IMR-90 (cell line): ENCODE measurements at regions not wholly inside any gene's neighbourhood (a gene's known extent, or its start where the extent isn't known, plus 50 kb on each side); places are given as distances from the start of the nearest gene placed in this dataset.

Source experiments
- ATAC-seq: fragments of 200-7000 bp; cut with Tn5 transposase; 2 replicates; pipeline ENCODE4 v1.9.1; 2020; ENCODE audit warnings: low read depth, mild to moderate bottlenecking, moderate library complexity
- BruUV-seq: library from RNA; stranded (reverse); fragments of 400-500 nt; replicated peaks from 2 replicates; lab custom pipeline; 2021; lab: Mats Ljungman, UMichigan
- CTCF ChIA-PET: fragments of 300-600 bp; formaldehyde crosslinking; extraction: SDS; loops from one replicate; lab custom pipeline; 2021; ENCODE audit warnings: antibody characterized with exemption; lab: Yijun Ruan, JAX
- POLR2A ChIA-PET: fragments of 300-600 bp; sonication (Branson Sonifier 250); formaldehyde crosslinking; loops from one replicate; lab custom pipeline; 2022; ENCODE audit warnings: antibody characterized with exemption; ENCODE audit not compliant: unreplicated experiment; lab: Charles Lee
- DNase-seq: peaks from one replicate; pipeline ENCODE4 v3.0.0; 2013
- H2AFZ ChIP-seq: replicated peaks from 2 replicates; pipeline ENCODE3; 2013; ENCODE audit warnings: low read length, mild to moderate bottlenecking; ENCODE audit not compliant: poor library complexity
- H2AK5ac ChIP-seq: 2 replicates; pipeline ENCODE4 v1.6.1; 2013; ENCODE audit warnings: low read depth, low read length, inconsistent platforms
- H2AK9ac ChIP-seq: replicated peaks from 2 replicates; pipeline ENCODE3; 2013; ENCODE audit warnings: mild to moderate bottlenecking, low read depth, low read length, moderate library complexity; ENCODE audit not compliant: poor library complexity
- H2BK120ac ChIP-seq: 2 replicates; pipeline ENCODE4 v1.6.1; 2013; ENCODE audit warnings: low read depth, low read length, inconsistent platforms
- H2BK15ac ChIP-seq: 3 replicates; pipeline ENCODE4 v1.6.1; 2013; ENCODE audit warnings: low read depth, low read length, inconsistent platforms
- H2BK20ac ChIP-seq: 2 replicates; pipeline ENCODE4 v1.6.1; 2013; ENCODE audit warnings: low read depth, mild to moderate bottlenecking, inconsistent platforms, low read length, moderate library complexity
- H2BK5ac ChIP-seq: 2 replicates; pipeline ENCODE4 v1.6.1; 2013; ENCODE audit warnings: mild to moderate bottlenecking, low read depth, low read length, inconsistent platforms; ENCODE audit not compliant: poor library complexity, severe bottlenecking
- H3K14ac ChIP-seq: replicated peaks from 2 replicates; pipeline ENCODE4 v1.6.1; 2013; ENCODE audit warnings: low read depth, low read length, inconsistent platforms
- H3K18ac ChIP-seq: 2 replicates; pipeline ENCODE4 v1.6.1; 2013; ENCODE audit warnings: low read depth, low read length, control low read depth
- H3K23ac ChIP-seq: 2 replicates; pipeline ENCODE4 v1.6.1; 2013; ENCODE audit warnings: low read depth, low read length, inconsistent platforms
- H3K27ac ChIP-seq: 2 replicates; pipeline ENCODE4 v1.5.1; 2013; ENCODE audit warnings: mild to moderate bottlenecking, control low read depth, low read length; ENCODE audit not compliant: insufficient read depth
- H3K27me3 ChIP-seq: 2 replicates; pipeline ENCODE4 v1.6.1; 2013; ENCODE audit warnings: low read length; ENCODE audit not compliant: control insufficient read depth, insufficient read depth
- H3K36me3 ChIP-seq: 2 replicates; pipeline ENCODE4 v1.6.1; 2013; ENCODE audit warnings: low read length, mixed read lengths; ENCODE audit not compliant: control insufficient read depth, insufficient read depth
- H3K4ac ChIP-seq: 2 replicates; pipeline ENCODE4 v1.6.1; 2013; ENCODE audit warnings: low read depth, low read length, inconsistent platforms
- H3K4me1 ChIP-seq: 2 replicates; pipeline ENCODE4 v1.6.1; 2013; ENCODE audit warnings: low read length, mixed read lengths; ENCODE audit not compliant: control insufficient read depth, insufficient read depth
- H3K4me2 ChIP-seq: 2 replicates; pipeline ENCODE4 v1.6.1; 2013; ENCODE audit warnings: low read depth, mild to moderate bottlenecking, control low read depth, low read length, moderate library complexity
- H3K4me3 ChIP-seq: 2 replicates; pipeline ENCODE4 v1.5.1; 2013; ENCODE audit warnings: low read depth, mild to moderate bottlenecking, control low read depth, low read length, moderate library complexity; ENCODE audit not compliant: insufficient read depth
- H3K56ac ChIP-seq: 2 replicates; pipeline ENCODE4 v1.6.1; 2013; ENCODE audit warnings: low read length, inconsistent platforms; ENCODE audit not compliant: insufficient read depth; ENCODE audit errors: extremely low read depth
- H3K79me1 ChIP-seq, 2 experiments: 2 replicates each; pipeline ENCODE4 v1.6.1; 2013; ENCODE audit warnings: low read length in 2 of 2, inconsistent platforms in 1 of 2, low read depth in 1 of 2
- H3K9ac ChIP-seq: 2 replicates; pipeline ENCODE4 v1.6.1; 2013; ENCODE audit warnings: low read depth, low read length, control low read depth
- H3K9me1 ChIP-seq: 2 replicates; pipeline ENCODE4 v1.6.1; 2013; ENCODE audit warnings: low read length, inconsistent platforms; ENCODE audit not compliant: insufficient read depth
- H3K9me3 ChIP-seq: 2 replicates; pipeline ENCODE4 v1.6.1; 2013; ENCODE audit warnings: low read length; ENCODE audit not compliant: control insufficient read depth, insufficient read depth
- H4K20me1 ChIP-seq: 2 replicates; pipeline ENCODE4 v1.6.1; 2013; ENCODE audit warnings: low read length, inconsistent platforms; ENCODE audit not compliant: insufficient read depth
- H4K5ac ChIP-seq: 2 replicates; pipeline ENCODE4 v1.6.1; 2013; ENCODE audit warnings: mild to moderate bottlenecking, low read depth, low read length, control low read depth
- H4K8ac ChIP-seq, 2 experiments: 2 replicates each; pipeline ENCODE4 v1.6.1; 2013; ENCODE audit warnings: low read depth in 2 of 2, low read length in 2 of 2, control low read depth in 1 of 2, inconsistent platforms in 1 of 2
- H4K91ac ChIP-seq: 2 replicates; pipeline ENCODE4 v1.6.1; 2013; ENCODE audit warnings: low read depth, low read length, inconsistent platforms; ENCODE audit not compliant: insufficient read depth
- BHLHE40 ChIP-seq: fragments of 150-350 bp; IDR thresholded peaks from 2 replicates; pipeline ENCODE4 v1.6.1; 2016; ENCODE audit warnings: mild to moderate bottlenecking, low read depth, low read length
- CEBPB ChIP-seq: IDR thresholded peaks from 2 replicates; pipeline ENCODE4 v1.6.1; 2012; ENCODE audit warnings: low read depth, low read length, improper control_type of control experiment
- MAFK ChIP-seq: IDR thresholded peaks from 2 replicates; pipeline ENCODE4 v1.6.1; 2012; ENCODE audit warnings: low read depth, low read length, improper control_type of control experiment
- NFE2L2 ChIP-seq: fragments of 150-350 bp; IDR thresholded peaks from 2 replicates; pipeline ENCODE4 v1.6.1; 2016; ENCODE audit warnings: low read depth, mild to moderate bottlenecking, low read length
- POLR2A ChIP-seq: IDR thresholded peaks from 2 replicates; pipeline ENCODE4 v1.6.1; 2012; ENCODE audit warnings: mild to moderate bottlenecking, low read depth, low read length
- RAD21 ChIP-seq: IDR thresholded peaks from 2 replicates; pipeline ENCODE4 v1.6.1; 2012; ENCODE audit warnings: low read length, improper control_type of control experiment
- RFX5 ChIP-seq: IDR thresholded peaks from 2 replicates; pipeline ENCODE4 v1.8.0; 2012; ENCODE audit warnings: low read depth, mild to moderate bottlenecking, low read length, moderate library complexity
- SMC3 ChIP-seq: fragments of 150-350 bp; IDR thresholded peaks from 2 replicates; pipeline ENCODE4 v1.6.1; 2016; ENCODE audit warnings: low read depth, mild to moderate bottlenecking, antibody characterized with exemption, low read length, moderate library complexity
- WGBS, 2 experiments: methylation state at CpG; one replicate each; pipeline versions ENCODE4 v1.1.5 to v1.1.7; 2013; ENCODE audit warnings: missing lambda C conversion rate in 2 of 2; ENCODE audit not compliant: insufficient read length in 1 of 2; ENCODE audit errors: extremely low coverage in 2 of 2; 5-methylcytosine and 5-hydroxymethylcytosine counted together
- dilution Hi-C: fragments of 300-500 bp; cut with HindIII; formaldehyde crosslinking; loops from one replicate; pipeline ENCODE4 v1.14.3; 2018; ENCODE audit warnings: low sequenced_read_pairs; ENCODE audit not compliant: unreplicated experiment
- in situ Hi-C: fragments of 300-500 bp; cut with MboI; formaldehyde crosslinking; loops from 3 replicates; pipeline ENCODE4 v1.14.3; 2019; ENCODE audit warnings: low sequenced_read_pairs, inconsistent platforms, mixed read lengths
- intact Hi-C: fragments of 100-400 bp; cut with micrococcal nuclease; formaldehyde crosslinking; loops from 2 replicates; pipeline ENCODE4 v1.10.0; 2022
- TF ChIP-seq, protein P1 (sequence below): fragments of 150-350 bp; IDR thresholded peaks from 2 replicates; pipeline ENCODE4 v1.6.1; 2016; ENCODE audit warnings: low read depth, mild to moderate bottlenecking, low read length, moderate library complexity, borderline replicate concordance
- TF ChIP-seq, protein P2 (sequence below): conservative IDR thresholded peaks from 2 replicates; pipeline ENCODE4 v1.5.1; 2012; ENCODE audit warnings: mild to moderate bottlenecking, low read depth, low read length, improper control_type of control experiment

DNA sequence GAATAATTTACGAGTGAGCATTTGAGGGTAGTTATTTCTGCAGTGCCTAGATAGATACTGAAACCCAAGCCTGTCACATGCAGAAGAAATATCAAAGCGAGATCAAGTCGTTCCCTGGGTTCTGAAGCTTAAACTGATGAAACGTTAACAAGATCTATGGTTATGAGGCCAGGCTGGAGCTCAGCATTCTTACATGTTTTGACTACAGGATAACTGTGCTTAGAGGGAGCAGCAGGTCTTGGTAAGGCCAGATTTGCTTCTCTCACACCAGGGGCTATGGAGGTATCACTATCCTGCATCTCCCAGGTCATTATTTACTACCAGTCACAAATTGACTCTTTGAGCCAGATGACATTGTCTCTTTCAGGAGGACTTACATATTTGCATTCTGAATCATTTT is 1401.4 kb upstream of the PRMT6 start:
- no peak overlapping the region for H2BK15ac ChIP-seq
- no peak overlapping the region for H2AK9ac ChIP-seq
- BruUV-seq, result no TSS peak
- H3K9me3 ChIP-seq, result peaks cover 2% of the 10 kb centered on the region; the same call in 1 of the 2 replicates
- TF ChIP-seq, protein P1, sequence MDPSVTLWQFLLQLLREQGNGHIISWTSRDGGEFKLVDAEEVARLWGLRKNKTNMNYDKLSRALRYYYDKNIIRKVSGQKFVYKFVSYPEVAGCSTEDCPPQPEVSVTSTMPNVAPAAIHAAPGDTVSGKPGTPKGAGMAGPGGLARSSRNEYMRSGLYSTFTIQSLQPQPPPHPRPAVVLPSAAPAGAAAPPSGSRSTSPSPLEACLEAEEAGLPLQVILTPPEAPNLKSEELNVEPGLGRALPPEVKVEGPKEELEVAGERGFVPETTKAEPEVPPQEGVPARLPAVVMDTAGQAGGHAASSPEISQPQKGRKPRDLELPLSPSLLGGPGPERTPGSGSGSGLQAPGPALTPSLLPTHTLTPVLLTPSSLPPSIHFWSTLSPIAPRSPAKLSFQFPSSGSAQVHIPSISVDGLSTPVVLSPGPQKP, result no peak
- TF ChIP-seq NFE2L2, result no peak
- TF ChIP-seq, protein P2, sequence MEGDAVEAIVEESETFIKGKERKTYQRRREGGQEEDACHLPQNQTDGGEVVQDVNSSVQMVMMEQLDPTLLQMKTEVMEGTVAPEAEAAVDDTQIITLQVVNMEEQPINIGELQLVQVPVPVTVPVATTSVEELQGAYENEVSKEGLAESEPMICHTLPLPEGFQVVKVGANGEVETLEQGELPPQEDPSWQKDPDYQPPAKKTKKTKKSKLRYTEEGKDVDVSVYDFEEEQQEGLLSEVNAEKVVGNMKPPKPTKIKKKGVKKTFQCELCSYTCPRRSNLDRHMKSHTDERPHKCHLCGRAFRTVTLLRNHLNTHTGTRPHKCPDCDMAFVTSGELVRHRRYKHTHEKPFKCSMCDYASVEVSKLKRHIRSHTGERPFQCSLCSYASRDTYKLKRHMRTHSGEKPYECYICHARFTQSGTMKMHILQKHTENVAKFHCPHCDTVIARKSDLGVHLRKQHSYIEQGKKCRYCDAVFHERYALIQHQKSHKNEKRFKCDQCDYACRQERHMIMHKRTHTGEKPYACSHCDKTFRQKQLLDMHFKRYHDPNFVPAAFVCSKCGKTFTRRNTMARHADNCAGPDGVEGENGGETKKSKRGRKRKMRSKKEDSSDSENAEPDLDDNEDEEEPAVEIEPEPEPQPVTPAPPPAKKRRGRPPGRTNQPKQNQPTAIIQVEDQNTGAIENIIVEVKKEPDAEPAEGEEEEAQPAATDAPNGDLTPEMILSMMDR, result no peak
- TF ChIP-seq POLR2A, result no peak
- no peak for TF ChIP-seq RFX5
- TF ChIP-seq CEBPB, result no peak
- TF ChIP-seq SMC3, result no peak
- TF ChIP-seq MAFK, result no peak
- no peak for TF ChIP-seq BHLHE40
- no peak for TF ChIP-seq RAD21
- no peak overlapping the region for H4K8ac ChIP-seq
- dilution Hi-C loops (no loop called here), in situ Hi-C loops (no loop called here), intact Hi-C loops (no loop called here)
- H4K91ac ChIP-seq, result no peak overlapping the region
- H3K27ac ChIP-seq, result no peak overlapping the region
- H2AFZ ChIP-seq, result no peak overlapping the region
- H2BK120ac ChIP-seq, result no peak overlapping the region
- no peaks in the 10 kb centered on the region for H4K20me1 ChIP-seq
- no peak overlapping the region for H2AK5ac ChIP-seq
- ChIA-PET CTCF (no interaction called here), POLR2A (no interaction called here)
- no peaks in the 10 kb centered on the region for H3K4me1 ChIP-seq
- ATAC-seq, result no peak
- no peak overlapping the region for H2BK5ac ChIP-seq
- no CpG with 5 or more reads among the region's 4 CpGs for WGBS, 2 experiments
- H3K56ac ChIP-seq, result no peak overlapping the region
- no peak overlapping the region for H3K14ac ChIP-seq
- H3K4ac ChIP-seq, result no peak overlapping the region
- DNase-seq, result no peak
- no peak overlapping the region for H4K5ac ChIP-seq
- no peak overlapping the region for H3K23ac ChIP-seq
- H3K4me2 ChIP-seq, result no peak overlapping the region
- no peaks in the 10 kb centered on the region for H3K79me1 ChIP-seq
- no peaks in the 10 kb centered on the region for H3K9me1 ChIP-seq
- H2BK20ac ChIP-seq, result no peak overlapping the region
- no peaks in the 10 kb centered on the region for H3K36me3 ChIP-seq
- no peaks in the 10 kb centered on the region for H3K27me3 ChIP-seq
- no peak overlapping the region for H3K18ac ChIP-seq
- no peak overlapping the region for H3K4me3 ChIP-seq
- no peak overlapping the region for H3K9ac ChIP-seq
